Gastroesophageal sphincter (tissue), 3 donors: ENCODE measurements at regions not wholly inside any gene's neighbourhood (a gene's known extent, or its start where the extent isn't known, plus 50 kb on each side); places are given as distances from the start of the nearest gene placed in this dataset.

Source experiments
- CTCF ChIP-seq, 4 experiments: fragments of 200-600 bp in 2 of 4; fragments of 450-650 bp in 2 of 4; sonication (generic) in 1 of 4; IDR thresholded peaks; one replicate each; pipeline ENCODE4 v1.5.1; 2017 to 2019; ENCODE audit warnings: antibody characterized with exemption in 4 of 4, mild to moderate bottlenecking in 2 of 4, moderate library complexity in 2 of 4
- EP300 ChIP-seq: sonication (generic); formaldehyde crosslinking; IDR thresholded peaks from one replicate; pipeline ENCODE4 v1.6.1; 2017; ENCODE audit warnings: antibody characterized with exemption, mild to moderate bottlenecking

GRCh38 chr7:33854178-33854577, 51.2 kb upstream of the BMPER start:
- TF ChIP-seq CTCF (IDR thresholded peaks at IDR 0.05) (no peak), EP300 (no peak)
